IMR-90 (cell line): ENCODE measurements at regions not wholly inside any gene's neighbourhood (a gene's known extent, or its start where the extent isn't known, plus 50 kb on each side); places are given as distances from the start of the nearest gene placed in this dataset.

Source experiments
- ATAC-seq: fragments of 200-7000 bp; cut with Tn5 transposase; 2 replicates; pipeline ENCODE4 v1.9.1; 2020; ENCODE audit warnings: low read depth, mild to moderate bottlenecking, moderate library complexity
- BruUV-seq: library from RNA; stranded (reverse); fragments of 400-500 nt; replicated peaks from 2 replicates; lab custom pipeline; 2021; lab: Mats Ljungman, UMichigan
- CTCF ChIA-PET: fragments of 300-600 bp; formaldehyde crosslinking; extraction: SDS; loops from one replicate; lab custom pipeline; 2021; ENCODE audit warnings: antibody characterized with exemption; lab: Yijun Ruan, JAX
- POLR2A ChIA-PET: fragments of 300-600 bp; sonication (Branson Sonifier 250); formaldehyde crosslinking; loops from one replicate; lab custom pipeline; 2022; ENCODE audit warnings: antibody characterized with exemption; ENCODE audit not compliant: unreplicated experiment; lab: Charles Lee
- DNase-seq: peaks from one replicate; pipeline ENCODE4 v3.0.0; 2013
- H2AFZ ChIP-seq: replicated peaks from 2 replicates; pipeline ENCODE3; 2013; ENCODE audit warnings: low read length, mild to moderate bottlenecking; ENCODE audit not compliant: poor library complexity
- H2AK5ac ChIP-seq: 2 replicates; pipeline ENCODE4 v1.6.1; 2013; ENCODE audit warnings: low read depth, low read length, inconsistent platforms
- H2AK9ac ChIP-seq: replicated peaks from 2 replicates; pipeline ENCODE3; 2013; ENCODE audit warnings: mild to moderate bottlenecking, low read depth, low read length, moderate library complexity; ENCODE audit not compliant: poor library complexity
- H2BK120ac ChIP-seq: 2 replicates; pipeline ENCODE4 v1.6.1; 2013; ENCODE audit warnings: low read depth, low read length, inconsistent platforms
- H2BK15ac ChIP-seq: 3 replicates; pipeline ENCODE4 v1.6.1; 2013; ENCODE audit warnings: low read depth, low read length, inconsistent platforms
- H2BK20ac ChIP-seq: 2 replicates; pipeline ENCODE4 v1.6.1; 2013; ENCODE audit warnings: low read depth, mild to moderate bottlenecking, inconsistent platforms, low read length, moderate library complexity
- H2BK5ac ChIP-seq: 2 replicates; pipeline ENCODE4 v1.6.1; 2013; ENCODE audit warnings: mild to moderate bottlenecking, low read depth, low read length, inconsistent platforms; ENCODE audit not compliant: poor library complexity, severe bottlenecking
- H3K14ac ChIP-seq: replicated peaks from 2 replicates; pipeline ENCODE4 v1.6.1; 2013; ENCODE audit warnings: low read depth, low read length, inconsistent platforms
- H3K18ac ChIP-seq: 2 replicates; pipeline ENCODE4 v1.6.1; 2013; ENCODE audit warnings: low read depth, low read length, control low read depth
- H3K23ac ChIP-seq: 2 replicates; pipeline ENCODE4 v1.6.1; 2013; ENCODE audit warnings: low read depth, low read length, inconsistent platforms
- H3K27ac ChIP-seq: 2 replicates; pipeline ENCODE4 v1.5.1; 2013; ENCODE audit warnings: mild to moderate bottlenecking, control low read depth, low read length; ENCODE audit not compliant: insufficient read depth
- H3K27me3 ChIP-seq: 2 replicates; pipeline ENCODE4 v1.6.1; 2013; ENCODE audit warnings: low read length; ENCODE audit not compliant: control insufficient read depth, insufficient read depth
- H3K36me3 ChIP-seq: 2 replicates; pipeline ENCODE4 v1.6.1; 2013; ENCODE audit warnings: low read length, mixed read lengths; ENCODE audit not compliant: control insufficient read depth, insufficient read depth
- H3K4ac ChIP-seq: 2 replicates; pipeline ENCODE4 v1.6.1; 2013; ENCODE audit warnings: low read depth, low read length, inconsistent platforms
- H3K4me1 ChIP-seq: 2 replicates; pipeline ENCODE4 v1.6.1; 2013; ENCODE audit warnings: low read length, mixed read lengths; ENCODE audit not compliant: control insufficient read depth, insufficient read depth
- H3K4me2 ChIP-seq: 2 replicates; pipeline ENCODE4 v1.6.1; 2013; ENCODE audit warnings: low read depth, mild to moderate bottlenecking, control low read depth, low read length, moderate library complexity
- H3K4me3 ChIP-seq: 2 replicates; pipeline ENCODE4 v1.5.1; 2013; ENCODE audit warnings: low read depth, mild to moderate bottlenecking, control low read depth, low read length, moderate library complexity; ENCODE audit not compliant: insufficient read depth
- H3K56ac ChIP-seq: 2 replicates; pipeline ENCODE4 v1.6.1; 2013; ENCODE audit warnings: low read length, inconsistent platforms; ENCODE audit not compliant: insufficient read depth; ENCODE audit errors: extremely low read depth
- H3K79me1 ChIP-seq, 2 experiments: 2 replicates each; pipeline ENCODE4 v1.6.1; 2013; ENCODE audit warnings: low read length in 2 of 2, inconsistent platforms in 1 of 2, low read depth in 1 of 2
- H3K9ac ChIP-seq: 2 replicates; pipeline ENCODE4 v1.6.1; 2013; ENCODE audit warnings: low read depth, low read length, control low read depth
- H3K9me1 ChIP-seq: 2 replicates; pipeline ENCODE4 v1.6.1; 2013; ENCODE audit warnings: low read length, inconsistent platforms; ENCODE audit not compliant: insufficient read depth
- H3K9me3 ChIP-seq: 2 replicates; pipeline ENCODE4 v1.6.1; 2013; ENCODE audit warnings: low read length; ENCODE audit not compliant: control insufficient read depth, insufficient read depth
- H4K20me1 ChIP-seq: 2 replicates; pipeline ENCODE4 v1.6.1; 2013; ENCODE audit warnings: low read length, inconsistent platforms; ENCODE audit not compliant: insufficient read depth
- H4K5ac ChIP-seq: 2 replicates; pipeline ENCODE4 v1.6.1; 2013; ENCODE audit warnings: mild to moderate bottlenecking, low read depth, low read length, control low read depth
- H4K8ac ChIP-seq, 2 experiments: 2 replicates each; pipeline ENCODE4 v1.6.1; 2013; ENCODE audit warnings: low read depth in 2 of 2, low read length in 2 of 2, control low read depth in 1 of 2, inconsistent platforms in 1 of 2
- H4K91ac ChIP-seq: 2 replicates; pipeline ENCODE4 v1.6.1; 2013; ENCODE audit warnings: low read depth, low read length, inconsistent platforms; ENCODE audit not compliant: insufficient read depth
- BHLHE40 ChIP-seq: fragments of 150-350 bp; IDR thresholded peaks from 2 replicates; pipeline ENCODE4 v1.6.1; 2016; ENCODE audit warnings: mild to moderate bottlenecking, low read depth, low read length
- CHD1 ChIP-seq: IDR thresholded peaks from 2 replicates; pipeline ENCODE4 v1.6.1; 2012; ENCODE audit warnings: low read depth, low read length, improper control_type of control experiment
- MAFK ChIP-seq: IDR thresholded peaks from 2 replicates; pipeline ENCODE4 v1.6.1; 2012; ENCODE audit warnings: low read depth, low read length, improper control_type of control experiment
- MAZ ChIP-seq: IDR thresholded peaks from 2 replicates; pipeline ENCODE4 v1.6.1; 2012; ENCODE audit warnings: low read depth, mild to moderate bottlenecking, low read length, improper control_type of control experiment, moderate library complexity, borderline replicate concordance
- MXI1 ChIP-seq: IDR thresholded peaks from 2 replicates; pipeline ENCODE4 v1.6.1; 2012; ENCODE audit warnings: low read depth, mild to moderate bottlenecking, low read length, moderate library complexity, borderline replicate concordance
- NFE2L2 ChIP-seq: fragments of 150-350 bp; IDR thresholded peaks from 2 replicates; pipeline ENCODE4 v1.6.1; 2016; ENCODE audit warnings: low read depth, mild to moderate bottlenecking, low read length
- POLR2A ChIP-seq: IDR thresholded peaks from 2 replicates; pipeline ENCODE4 v1.6.1; 2012; ENCODE audit warnings: mild to moderate bottlenecking, low read depth, low read length
- RAD21 ChIP-seq: IDR thresholded peaks from 2 replicates; pipeline ENCODE4 v1.6.1; 2012; ENCODE audit warnings: low read length, improper control_type of control experiment
- RCOR1 ChIP-seq: IDR thresholded peaks from 2 replicates; pipeline ENCODE4 v1.6.1; 2012; ENCODE audit warnings: mild to moderate bottlenecking, low read length, improper control_type of control experiment; ENCODE audit not compliant: insufficient replicate concordance
- RFX5 ChIP-seq: IDR thresholded peaks from 2 replicates; pipeline ENCODE4 v1.8.0; 2012; ENCODE audit warnings: low read depth, mild to moderate bottlenecking, low read length, moderate library complexity
- SMC3 ChIP-seq: fragments of 150-350 bp; IDR thresholded peaks from 2 replicates; pipeline ENCODE4 v1.6.1; 2016; ENCODE audit warnings: low read depth, mild to moderate bottlenecking, antibody characterized with exemption, low read length, moderate library complexity
- WGBS, 2 experiments: methylation state at CpG; one replicate each; pipeline versions ENCODE4 v1.1.5 to v1.1.7; 2013; ENCODE audit warnings: missing lambda C conversion rate in 2 of 2; ENCODE audit not compliant: insufficient read length in 1 of 2; ENCODE audit errors: extremely low coverage in 2 of 2; 5-methylcytosine and 5-hydroxymethylcytosine counted together
- dilution Hi-C: fragments of 300-500 bp; cut with HindIII; formaldehyde crosslinking; loops from one replicate; pipeline ENCODE4 v1.14.3; 2018; ENCODE audit warnings: low sequenced_read_pairs; ENCODE audit not compliant: unreplicated experiment
- in situ Hi-C: fragments of 300-500 bp; cut with MboI; formaldehyde crosslinking; loops from 3 replicates; pipeline ENCODE4 v1.14.3; 2019; ENCODE audit warnings: low sequenced_read_pairs, inconsistent platforms, mixed read lengths
- intact Hi-C: fragments of 100-400 bp; cut with micrococcal nuclease; formaldehyde crosslinking; loops from 2 replicates; pipeline ENCODE4 v1.10.0; 2022
- TF ChIP-seq, protein P1 (sequence below): conservative IDR thresholded peaks from 2 replicates; pipeline ENCODE4 v1.5.1; 2012; ENCODE audit warnings: mild to moderate bottlenecking, low read depth, low read length, improper control_type of control experiment
- TF ChIP-seq, protein P2 (sequence below): fragments of 150-350 bp; IDR thresholded peaks from 2 replicates; pipeline ENCODE4 v1.6.1; 2016; ENCODE audit warnings: low read depth, mild to moderate bottlenecking, low read length, moderate library complexity, borderline replicate concordance

DNA sequence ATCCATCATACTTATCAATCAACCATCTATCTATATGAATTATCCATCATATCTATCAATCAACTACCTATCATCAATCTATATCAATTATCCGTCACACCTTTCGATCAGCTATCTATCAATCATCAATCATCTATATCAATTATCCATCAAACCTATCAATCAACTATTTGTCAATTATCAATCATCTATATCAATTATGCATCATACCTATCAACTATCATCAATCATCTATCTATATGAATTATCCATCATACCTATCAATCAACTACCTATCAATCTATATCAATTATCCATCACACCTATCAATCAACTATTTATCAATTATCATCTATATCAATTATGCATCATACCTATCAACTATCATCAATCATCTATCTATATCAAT is 70.6 kb upstream of the PPP2R3B start:
- Histone ChIP-seq H3K56ac (no peak overlapping the region), H3K4me2 (no peak overlapping the region), H4K8ac (no peak overlapping the region), H3K79me1 (no peaks in the 10 kb centered on the region), H3K9me1 (no peaks in the 10 kb centered on the region), H3K4me3 (no peak overlapping the region), H3K9ac (no peak overlapping the region), H3K9me3 (peaks cover 20% of the 10 kb centered on the region), H2AK5ac (no peak overlapping the region), H4K20me1 (no peaks in the 10 kb centered on the region), H3K18ac (no peak overlapping the region), H2BK5ac (no peak overlapping the region), H3K4ac (no peak overlapping the region), H2AK9ac (no peak overlapping the region), H3K36me3 (no peaks in the 10 kb centered on the region), H4K5ac (no peak overlapping the region), H2BK20ac (no peak overlapping the region), H2AFZ (no peak overlapping the region), H3K4me1 (no peaks in the 10 kb centered on the region), H3K14ac (no peak overlapping the region), H2BK120ac (no peak overlapping the region), H3K23ac (no peak overlapping the region), H2BK15ac (no peak overlapping the region), H3K27ac (no peak overlapping the region), H4K91ac (no peak overlapping the region), H3K27me3 (no peaks in the 10 kb centered on the region)
- ChIA-PET POLR2A (no interaction called here), CTCF (no interaction called here)
- in situ Hi-C loops (no loop called here), dilution Hi-C loops (no loop called here), intact Hi-C loops (no loop called here)
- 69 to 100% methylated on average over 2 of the region's 2 CpGs for WGBS, 2 experiments
- TF ChIP-seq RAD21 (no peak), RFX5 (no peak), SMC3 (no peak), POLR2A (no peak), RCOR1 (no peak), CHD1 (no peak), MAZ (no peak), MXI1 (no peak), MAFK (no peak), NFE2L2 (no peak), BHLHE40 (no peak)
- TF ChIP-seq, protein P1, sequence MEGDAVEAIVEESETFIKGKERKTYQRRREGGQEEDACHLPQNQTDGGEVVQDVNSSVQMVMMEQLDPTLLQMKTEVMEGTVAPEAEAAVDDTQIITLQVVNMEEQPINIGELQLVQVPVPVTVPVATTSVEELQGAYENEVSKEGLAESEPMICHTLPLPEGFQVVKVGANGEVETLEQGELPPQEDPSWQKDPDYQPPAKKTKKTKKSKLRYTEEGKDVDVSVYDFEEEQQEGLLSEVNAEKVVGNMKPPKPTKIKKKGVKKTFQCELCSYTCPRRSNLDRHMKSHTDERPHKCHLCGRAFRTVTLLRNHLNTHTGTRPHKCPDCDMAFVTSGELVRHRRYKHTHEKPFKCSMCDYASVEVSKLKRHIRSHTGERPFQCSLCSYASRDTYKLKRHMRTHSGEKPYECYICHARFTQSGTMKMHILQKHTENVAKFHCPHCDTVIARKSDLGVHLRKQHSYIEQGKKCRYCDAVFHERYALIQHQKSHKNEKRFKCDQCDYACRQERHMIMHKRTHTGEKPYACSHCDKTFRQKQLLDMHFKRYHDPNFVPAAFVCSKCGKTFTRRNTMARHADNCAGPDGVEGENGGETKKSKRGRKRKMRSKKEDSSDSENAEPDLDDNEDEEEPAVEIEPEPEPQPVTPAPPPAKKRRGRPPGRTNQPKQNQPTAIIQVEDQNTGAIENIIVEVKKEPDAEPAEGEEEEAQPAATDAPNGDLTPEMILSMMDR: no peak
- TF ChIP-seq, protein P2, sequence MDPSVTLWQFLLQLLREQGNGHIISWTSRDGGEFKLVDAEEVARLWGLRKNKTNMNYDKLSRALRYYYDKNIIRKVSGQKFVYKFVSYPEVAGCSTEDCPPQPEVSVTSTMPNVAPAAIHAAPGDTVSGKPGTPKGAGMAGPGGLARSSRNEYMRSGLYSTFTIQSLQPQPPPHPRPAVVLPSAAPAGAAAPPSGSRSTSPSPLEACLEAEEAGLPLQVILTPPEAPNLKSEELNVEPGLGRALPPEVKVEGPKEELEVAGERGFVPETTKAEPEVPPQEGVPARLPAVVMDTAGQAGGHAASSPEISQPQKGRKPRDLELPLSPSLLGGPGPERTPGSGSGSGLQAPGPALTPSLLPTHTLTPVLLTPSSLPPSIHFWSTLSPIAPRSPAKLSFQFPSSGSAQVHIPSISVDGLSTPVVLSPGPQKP: no peak
- no TSS peak for BruUV-seq
- DNase-seq (no peak), ATAC-seq (no peak)
